Thyroid gland (tissue), 4 donors: ENCODE measurements at regions not wholly inside any gene's neighbourhood (a gene's known extent, or its start where the extent isn't known, plus 50 kb on each side); places are given as distances from the start of the nearest gene placed in this dataset.

Experiments used
- POLR2A ChIP-seq, 2 donors: fragments of 450-650 bp; IDR thresholded peaks; one replicate each; pipeline ENCODE4 v1.6.1; 2017; ENCODE audit warnings: antibody characterized with exemption in 2 of 2, mild to moderate bottlenecking in 2 of 2, moderate library complexity in 1 of 2
- TF ChIP-seq, protein P1 (sequence below), 6 experiments: fragments of 200-600 bp in 3 of 6; fragments of 450-650 bp in 3 of 6; sonication (generic) in 3 of 6; IDR thresholded peaks; one replicate each; pipeline ENCODE4 v1.5.1; 2016 to 2019; ENCODE audit warnings: antibody characterized with exemption in 6 of 6, mild to moderate bottlenecking in 2 of 6, inconsistent platforms in 1 of 6, moderate library complexity in 1 of 6

DNA sequence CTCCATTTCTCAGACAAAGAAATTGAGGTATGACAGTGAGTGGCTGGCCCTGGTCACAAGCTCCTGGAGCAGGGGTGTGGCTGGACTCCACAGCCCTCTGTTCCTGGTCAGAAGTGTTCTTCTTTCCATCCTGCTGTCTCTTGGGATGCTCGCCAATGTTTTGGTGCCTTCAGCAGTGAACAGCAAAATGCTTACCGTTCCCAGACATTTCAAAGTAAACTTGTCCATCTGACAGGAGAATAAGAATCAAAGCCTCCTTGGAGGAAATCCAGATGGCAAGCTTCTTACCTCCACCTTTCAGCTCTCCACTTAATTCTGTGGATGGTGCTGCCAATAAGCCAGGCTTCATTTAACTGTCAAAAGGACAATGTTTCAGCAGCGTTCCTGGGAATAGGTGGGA is 954.1 kb downstream of the UQCRFS1 start:
- TF ChIP-seq, protein P1, sequence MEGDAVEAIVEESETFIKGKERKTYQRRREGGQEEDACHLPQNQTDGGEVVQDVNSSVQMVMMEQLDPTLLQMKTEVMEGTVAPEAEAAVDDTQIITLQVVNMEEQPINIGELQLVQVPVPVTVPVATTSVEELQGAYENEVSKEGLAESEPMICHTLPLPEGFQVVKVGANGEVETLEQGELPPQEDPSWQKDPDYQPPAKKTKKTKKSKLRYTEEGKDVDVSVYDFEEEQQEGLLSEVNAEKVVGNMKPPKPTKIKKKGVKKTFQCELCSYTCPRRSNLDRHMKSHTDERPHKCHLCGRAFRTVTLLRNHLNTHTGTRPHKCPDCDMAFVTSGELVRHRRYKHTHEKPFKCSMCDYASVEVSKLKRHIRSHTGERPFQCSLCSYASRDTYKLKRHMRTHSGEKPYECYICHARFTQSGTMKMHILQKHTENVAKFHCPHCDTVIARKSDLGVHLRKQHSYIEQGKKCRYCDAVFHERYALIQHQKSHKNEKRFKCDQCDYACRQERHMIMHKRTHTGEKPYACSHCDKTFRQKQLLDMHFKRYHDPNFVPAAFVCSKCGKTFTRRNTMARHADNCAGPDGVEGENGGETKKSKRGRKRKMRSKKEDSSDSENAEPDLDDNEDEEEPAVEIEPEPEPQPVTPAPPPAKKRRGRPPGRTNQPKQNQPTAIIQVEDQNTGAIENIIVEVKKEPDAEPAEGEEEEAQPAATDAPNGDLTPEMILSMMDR (IDR thresholded peaks at IDR 0.05): no peak
- no peak for TF ChIP-seq POLR2A (IDR thresholded peaks at IDR 0.05)
